ENCODE measurements at regions not wholly inside any gene's neighbourhood (a gene's known extent, or its start where the extent isn't known, plus 50 kb on each side); places are given as distances from the start of the nearest gene placed in this dataset.

DNA sequence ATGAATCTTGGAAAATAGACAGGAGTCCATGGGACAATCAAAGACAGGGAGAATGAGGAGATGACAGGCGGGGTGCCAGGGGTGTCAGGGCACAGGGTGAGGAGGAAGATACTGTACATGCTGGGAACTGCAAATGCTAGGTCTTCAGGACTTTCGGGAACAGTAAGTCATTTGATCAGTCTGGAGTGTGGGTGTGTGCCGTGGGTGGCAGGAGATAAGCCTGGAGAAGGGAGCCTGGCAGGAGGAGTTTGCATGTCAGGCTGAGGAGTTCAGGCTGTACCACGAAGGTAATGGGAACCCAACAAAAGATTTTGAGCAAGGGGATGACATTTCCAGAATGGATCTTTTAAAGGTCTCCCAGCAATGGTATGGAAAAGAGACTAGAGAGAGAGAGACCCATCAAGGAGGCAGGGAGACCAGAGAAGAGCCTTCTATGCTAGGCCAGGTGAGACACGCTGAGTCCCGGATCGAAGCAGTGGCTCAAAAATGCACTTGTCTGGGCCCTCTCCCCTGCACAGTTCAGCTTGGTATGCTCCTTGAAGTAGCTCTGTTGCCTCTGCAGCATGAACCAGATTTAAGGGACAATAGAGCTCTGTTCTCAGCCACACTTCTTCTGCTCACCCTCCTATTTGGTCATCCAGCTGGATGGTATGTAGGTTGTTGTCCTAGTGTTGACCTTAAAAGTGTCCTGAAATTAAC is 77.0 kb upstream of the FER start:
- no peak for DNase-seq (ENCODE audit: insufficient read length)
- no peak for TF ChIP-seq POLR2A (IDR thresholded peaks at IDR 0.05; ENCODE audit: low read depth, low read length)
- TF ChIP-seq POLR2AphosphoS5 (IDR thresholded peaks at IDR 0.05; ENCODE audit: low read depth, low read length), result no peak
- no peak for TF ChIP-seq TAF1 (IDR thresholded peaks at IDR 0.05; ENCODE audit: borderline replicate concordance, low read depth, low read length)
- no peak for FAIRE-seq

DNA sequence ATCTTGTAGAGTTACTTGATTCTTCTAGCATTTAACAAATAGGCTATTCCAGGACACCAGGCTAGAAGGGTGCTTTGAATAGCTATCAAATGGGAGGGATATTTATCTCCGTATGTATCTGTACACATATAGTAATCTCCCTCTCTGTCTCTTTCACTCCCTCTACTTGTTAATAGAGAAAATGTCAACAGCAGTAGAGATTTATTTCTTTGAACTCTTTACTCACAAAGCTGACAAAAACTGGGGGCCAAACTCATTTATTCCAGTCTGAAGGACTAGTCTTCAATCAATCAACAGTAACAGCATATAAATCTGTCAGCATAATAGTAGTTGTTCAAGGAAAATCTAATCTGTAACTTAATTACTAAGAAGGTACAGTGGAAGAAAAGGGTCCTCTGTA is 78.2 kb upstream of the FER start:
- no peak for DNase-seq (ENCODE audit: insufficient read length)
- TF ChIP-seq POLR2AphosphoS5 (IDR thresholded peaks at IDR 0.05; ENCODE audit: low read depth, low read length) (no peak), TAF1 (IDR thresholded peaks at IDR 0.05; ENCODE audit: borderline replicate concordance, low read depth, low read length) (no peak), POLR2A (IDR thresholded peaks at IDR 0.05; ENCODE audit: low read depth, low read length) (no peak)

DNA sequence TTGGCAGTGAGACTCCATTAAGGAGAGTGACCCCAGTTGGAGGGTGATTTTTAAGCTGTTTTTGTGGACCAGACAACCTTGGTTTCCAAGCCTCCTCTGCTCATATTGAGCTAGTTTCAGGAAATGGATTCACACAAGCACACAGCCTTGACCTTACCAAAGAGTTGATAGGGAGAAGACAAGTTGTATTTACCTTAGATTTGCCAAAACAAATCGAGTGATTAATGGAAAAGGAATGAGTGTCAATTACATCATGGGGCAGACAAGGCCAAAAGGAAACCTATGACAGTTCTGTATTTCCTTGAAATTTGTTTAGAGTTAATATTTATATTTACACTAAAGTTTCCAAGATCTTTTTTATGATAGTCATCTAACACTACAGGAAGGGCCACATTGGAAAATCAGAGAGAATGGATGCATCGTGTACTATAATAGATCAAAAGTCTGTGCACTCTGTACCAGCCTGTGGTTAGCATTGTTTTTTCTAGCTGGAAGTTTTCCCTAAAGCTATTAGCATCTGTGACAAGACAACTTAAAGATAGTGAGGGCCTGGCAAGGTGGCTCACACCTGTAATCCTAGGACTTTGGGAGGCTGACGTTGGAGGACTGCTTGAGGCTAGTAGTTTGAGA is 86.0 kb upstream of the FER start:
- DNase-seq (ENCODE audit: insufficient read length) (no peak), FAIRE-seq (no peak)
- no peak for TF ChIP-seq POLR2AphosphoS5 (IDR thresholded peaks at IDR 0.05; ENCODE audit: low read depth, low read length)
- no peak for TF ChIP-seq TAF1 (IDR thresholded peaks at IDR 0.05; ENCODE audit: borderline replicate concordance, low read depth, low read length)
- TF ChIP-seq POLR2A (IDR thresholded peaks at IDR 0.05; ENCODE audit: low read depth, low read length), result no peak

More for the DNA sequence above, 78.2 kb upstream of the FER start:
- FAIRE-seq, result no peak

GRCh38 chr5:108661024-108661423 is 86.7 kb upstream of the FER start:
- DNase-seq (ENCODE audit: insufficient read length), result no peak
- FAIRE-seq, result no peak
- TF ChIP-seq POLR2AphosphoS5 (IDR thresholded peaks at IDR 0.05; ENCODE audit: low read depth, low read length), result no peak
- no peak for TF ChIP-seq TAF1 (IDR thresholded peaks at IDR 0.05; ENCODE audit: borderline replicate concordance, low read depth, low read length)
- no peak for TF ChIP-seq POLR2A (IDR thresholded peaks at IDR 0.05; ENCODE audit: low read depth, low read length)

GRCh38 chr5:108660291-108660690 is 87.4 kb upstream of the FER start:
- TF ChIP-seq POLR2AphosphoS5 (IDR thresholded peaks at IDR 0.05; ENCODE audit: low read depth, low read length), result no peak
- no peak for TF ChIP-seq TAF1 (IDR thresholded peaks at IDR 0.05; ENCODE audit: borderline replicate concordance, low read depth, low read length)
- no peak for TF ChIP-seq POLR2A (IDR thresholded peaks at IDR 0.05; ENCODE audit: low read depth, low read length)
- no peak for DNase-seq (ENCODE audit: insufficient read length)
- no peak for FAIRE-seq

DNA sequence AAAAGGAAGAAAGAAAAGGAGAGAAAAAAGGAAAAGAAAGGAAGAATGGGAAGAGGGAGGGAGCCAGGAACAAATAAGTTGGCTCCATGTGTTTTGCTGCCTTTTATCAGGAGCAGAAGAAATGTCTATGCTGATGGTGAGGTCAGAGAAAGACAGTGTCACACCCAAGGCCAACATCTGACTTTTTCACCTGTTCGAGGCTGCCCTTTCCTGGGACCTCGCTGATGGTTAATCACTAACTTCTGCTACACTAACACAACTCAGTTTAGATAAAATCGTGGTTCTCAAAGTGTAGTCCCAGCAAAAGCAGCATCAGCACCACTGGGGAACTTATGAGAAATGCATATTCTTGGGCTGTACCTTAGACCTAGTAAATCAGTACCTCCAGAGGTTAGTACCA is 88.2 kb upstream of the FER start:
- DNase-seq (ENCODE audit: insufficient read length) (no peak), FAIRE-seq (no peak)
- TF ChIP-seq POLR2AphosphoS5 (IDR thresholded peaks at IDR 0.05; ENCODE audit: low read depth, low read length), result no peak
- TF ChIP-seq POLR2A (IDR thresholded peaks at IDR 0.05; ENCODE audit: low read depth, low read length), result no peak
- TF ChIP-seq TAF1 (IDR thresholded peaks at IDR 0.05; ENCODE audit: borderline replicate concordance, low read depth, low read length), result no peak

DNA sequence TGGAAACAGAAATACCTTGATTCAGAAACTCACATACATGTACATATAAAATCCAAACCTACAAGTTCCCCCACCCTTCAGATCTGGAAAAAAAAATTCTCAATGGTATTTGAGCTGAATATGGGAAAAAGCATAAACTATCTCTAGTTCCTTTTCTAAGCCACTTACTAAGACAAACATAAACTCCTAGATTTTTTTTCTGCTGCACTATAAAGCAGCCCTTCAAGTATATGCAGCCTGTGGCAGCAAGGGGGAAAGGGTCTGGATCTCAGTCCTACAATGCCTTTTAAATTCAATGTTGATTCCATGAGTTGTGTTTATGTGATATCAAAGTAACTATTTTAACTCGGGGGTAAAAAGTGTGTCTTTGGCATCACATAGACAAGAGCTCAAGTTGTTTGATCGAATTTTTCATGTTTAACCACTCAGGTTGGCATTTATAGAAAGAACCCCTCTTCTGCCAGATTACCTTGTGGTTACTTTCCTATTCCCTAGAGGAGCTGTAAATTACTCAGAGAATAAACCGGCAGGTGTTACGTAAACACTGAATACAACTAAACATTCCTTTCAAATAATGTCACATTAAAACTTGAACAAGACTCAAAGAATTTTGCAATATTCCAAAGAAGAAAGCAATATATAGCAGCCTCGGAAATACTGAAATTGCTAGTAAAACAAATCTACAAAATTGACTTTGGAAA is 91.8 kb upstream of the FER start:
- DNase-seq (ENCODE audit: insufficient read length) (no peak), FAIRE-seq (no peak)
- TF ChIP-seq POLR2AphosphoS5 (IDR thresholded peaks at IDR 0.05; ENCODE audit: low read depth, low read length), result no peak
- no peak for TF ChIP-seq POLR2A (IDR thresholded peaks at IDR 0.05; ENCODE audit: low read depth, low read length)
- no peak for TF ChIP-seq TAF1 (IDR thresholded peaks at IDR 0.05; ENCODE audit: borderline replicate concordance, low read depth, low read length)

DNA sequence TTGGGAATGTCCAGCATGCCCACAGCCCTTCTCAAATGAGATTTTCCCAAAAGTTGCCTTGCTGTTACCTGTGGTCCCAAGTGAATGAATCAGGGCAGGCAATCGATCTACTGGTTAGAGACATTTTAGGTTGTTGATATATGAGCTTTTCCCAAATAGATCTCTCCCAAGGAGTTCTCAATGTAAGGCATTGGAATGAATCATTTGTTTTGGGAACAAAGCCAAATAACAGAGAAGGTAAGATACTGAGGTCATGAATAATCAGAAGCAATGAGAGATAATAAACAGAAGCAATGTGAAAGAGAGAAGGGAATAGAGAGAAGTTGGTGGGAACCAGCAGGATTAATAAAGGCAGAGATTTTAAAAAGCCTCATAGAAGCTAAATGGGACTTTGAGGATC is 93.6 kb upstream of the FER start:
- no peak for TF ChIP-seq POLR2A (IDR thresholded peaks at IDR 0.05; ENCODE audit: low read depth, low read length)
- TF ChIP-seq TAF1 (IDR thresholded peaks at IDR 0.05; ENCODE audit: borderline replicate concordance, low read depth, low read length), result no peak
- TF ChIP-seq POLR2AphosphoS5 (IDR thresholded peaks at IDR 0.05; ENCODE audit: low read depth, low read length), result no peak
- DNase-seq (ENCODE audit: insufficient read length) (no peak), FAIRE-seq (no peak)

DNA sequence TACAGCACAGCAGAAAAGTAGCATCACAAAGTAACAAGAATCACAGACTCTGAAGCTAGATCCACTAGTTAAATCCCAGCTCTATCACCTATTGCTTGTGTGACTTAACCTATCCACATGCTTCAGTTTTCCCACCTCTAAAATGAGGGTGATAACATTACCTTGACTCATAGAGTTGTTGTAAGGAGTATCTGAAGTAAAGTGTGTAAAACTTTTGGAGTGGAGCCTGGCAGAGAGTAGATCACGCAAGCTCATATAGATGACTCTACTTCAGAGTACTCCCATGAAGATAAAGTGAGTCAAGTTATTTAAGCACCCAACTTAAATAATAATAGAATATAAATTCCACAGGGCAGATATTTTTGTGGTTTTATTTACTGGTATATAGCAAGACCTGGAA is 94.5 kb upstream of the FER start:
- FAIRE-seq (no peak), DNase-seq (ENCODE audit: insufficient read length) (no peak)

GRCh38 chr5:108650997-108651396 is 96.7 kb upstream of the FER start:
- DNase-seq (ENCODE audit: insufficient read length) (no peak), FAIRE-seq (no peak)
- TF ChIP-seq POLR2A (IDR thresholded peaks at IDR 0.05; ENCODE audit: low read depth, low read length), result no peak
- no peak for TF ChIP-seq POLR2AphosphoS5 (IDR thresholded peaks at IDR 0.05; ENCODE audit: low read depth, low read length)
- no peak for TF ChIP-seq TAF1 (IDR thresholded peaks at IDR 0.05; ENCODE audit: borderline replicate concordance, low read depth, low read length)

More for the DNA sequence above, 94.5 kb upstream of the FER start:
- no peak for TF ChIP-seq POLR2AphosphoS5 (IDR thresholded peaks at IDR 0.05; ENCODE audit: low read depth, low read length)

GRCh38 chr5:108649646-108650045 is 98.1 kb upstream of the FER start:
- TF ChIP-seq POLR2A (IDR thresholded peaks at IDR 0.05; ENCODE audit: low read depth, low read length), result no peak
- no peak for FAIRE-seq
- no peak for DNase-seq (ENCODE audit: insufficient read length)

DNA sequence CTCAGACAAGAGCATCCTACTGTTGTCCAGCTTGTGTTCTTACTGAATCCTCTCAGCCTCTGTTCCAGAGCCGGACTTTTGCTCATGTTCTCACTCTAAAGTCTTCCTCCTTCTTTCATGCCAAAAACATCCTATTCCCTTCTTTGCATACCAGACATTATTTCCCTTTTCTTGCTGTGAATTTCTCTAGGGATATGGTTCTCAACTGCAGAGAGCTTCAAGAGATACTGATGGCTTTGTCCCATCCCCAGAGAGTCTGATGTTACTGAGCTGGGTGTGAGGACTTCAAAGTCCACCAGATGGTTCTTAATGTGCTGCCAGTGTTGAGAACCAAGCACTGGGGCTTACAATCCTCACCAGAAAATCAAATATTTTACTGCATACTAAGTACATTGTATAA is 98.6 kb upstream of the FER start:
- no peak for FAIRE-seq

More for the DNA sequence above, 98.6 kb upstream of the FER start:
- no peak for TF ChIP-seq POLR2AphosphoS5 (IDR thresholded peaks at IDR 0.05; ENCODE audit: low read depth, low read length)
- no peak for TF ChIP-seq POLR2A (IDR thresholded peaks at IDR 0.05; ENCODE audit: low read depth, low read length)
- TF ChIP-seq TAF1 (IDR thresholded peaks at IDR 0.05; ENCODE audit: borderline replicate concordance, low read depth, low read length), result no peak
- no peak for DNase-seq (ENCODE audit: insufficient read length)

Measured in GM12892 (cell line).